Ammon's horn (tissue), 1 donor: ENCODE measurements at regions not wholly inside any gene's neighbourhood (a gene's known extent, or its start where the extent isn't known, plus 50 kb on each side); places are given as distances from the start of the nearest gene placed in this dataset.

Experiments
- DNase-seq: peaks from one replicate; pipeline ENCODE4 v3.0.0-alpha.2; 2016; ENCODE audit warnings: low spot score

DNA sequence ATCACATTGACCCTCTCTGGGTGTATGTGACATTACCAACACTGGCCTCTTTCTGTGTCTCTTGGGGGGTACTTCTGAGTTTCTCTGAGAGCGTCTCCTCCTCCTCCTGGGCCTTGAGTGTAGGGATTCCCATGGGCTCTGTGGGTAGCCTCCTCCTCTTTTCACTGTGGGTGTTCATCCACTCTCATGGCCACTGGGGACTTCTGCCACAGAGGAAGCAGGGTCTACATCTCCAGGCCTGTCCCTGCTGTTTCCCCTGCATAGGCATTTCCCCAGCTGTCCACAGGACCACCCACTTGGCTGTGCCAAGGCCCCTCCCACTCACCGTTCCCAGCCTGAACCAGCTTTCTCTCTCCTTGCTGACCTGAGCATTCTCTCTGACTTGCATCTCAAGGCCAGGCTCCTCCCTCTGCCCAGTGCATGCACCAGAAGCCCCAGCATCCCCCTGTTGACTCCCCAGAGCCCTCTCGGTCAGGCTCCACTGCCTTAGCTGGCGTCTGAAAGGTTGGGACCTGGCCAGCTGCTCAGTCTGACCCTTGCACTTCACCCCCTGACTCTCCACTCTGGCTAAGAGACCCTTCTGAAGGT is 487.6 kb downstream of the GLRX3 start:
- no peak for DNase-seq

DNA sequence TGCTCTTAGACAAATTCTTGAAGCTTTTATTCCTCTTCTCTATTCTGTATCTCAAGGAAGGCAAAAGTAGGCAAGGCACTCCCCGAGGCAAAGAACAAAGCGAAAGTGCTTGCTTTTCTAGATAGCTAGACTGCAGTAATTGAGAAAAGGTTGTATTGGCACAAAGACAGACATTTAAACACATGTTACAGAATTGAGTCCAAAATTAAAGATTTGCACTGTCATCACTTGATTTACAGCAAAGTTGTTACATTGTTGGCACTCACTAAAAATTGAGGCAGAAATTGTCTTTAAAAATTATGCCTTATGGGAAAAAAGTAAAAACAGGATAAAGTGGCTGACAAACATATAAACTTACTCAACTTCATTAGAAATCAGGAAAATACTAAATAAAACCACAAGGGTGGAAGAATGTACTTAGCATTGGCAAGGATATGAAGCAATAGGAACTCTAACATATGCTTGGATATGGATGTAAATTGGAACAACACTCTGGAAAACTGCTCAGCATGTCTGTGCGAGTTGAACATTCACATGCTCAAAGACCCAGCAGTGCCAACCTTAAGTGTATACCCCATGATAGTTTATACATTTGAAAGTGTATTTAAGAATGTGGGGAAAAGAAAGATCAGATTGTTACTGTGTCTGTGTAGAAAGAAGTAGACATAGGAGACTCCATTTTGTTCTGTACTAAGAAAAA is 491.3 kb downstream of the GLRX3 start:
- DNase-seq, result no peak

DNA sequence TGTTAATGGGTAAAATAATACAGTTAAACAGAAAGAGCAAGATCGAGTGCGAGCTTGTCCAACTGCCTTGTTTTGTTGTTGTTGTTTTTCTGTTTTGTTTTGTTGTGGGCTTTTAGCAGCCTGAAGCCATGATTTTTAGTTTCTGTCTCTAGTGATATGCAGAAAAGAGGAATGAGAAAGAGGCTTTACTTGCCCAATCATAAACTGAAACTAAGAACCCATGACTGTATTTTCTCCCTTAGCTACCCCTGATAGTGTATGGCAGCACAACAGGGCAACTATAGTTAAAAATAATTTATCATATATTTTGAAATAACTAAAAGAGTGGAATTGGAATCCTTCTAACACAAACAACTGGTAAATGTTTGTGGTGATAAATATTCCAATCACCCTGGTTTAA is 493.9 kb downstream of the GLRX3 start:
- no peak for DNase-seq

GRCh38 chr10:130631142-130632096 is 495.2 kb downstream of the GLRX3 start:
- no peak for DNase-seq

DNA sequence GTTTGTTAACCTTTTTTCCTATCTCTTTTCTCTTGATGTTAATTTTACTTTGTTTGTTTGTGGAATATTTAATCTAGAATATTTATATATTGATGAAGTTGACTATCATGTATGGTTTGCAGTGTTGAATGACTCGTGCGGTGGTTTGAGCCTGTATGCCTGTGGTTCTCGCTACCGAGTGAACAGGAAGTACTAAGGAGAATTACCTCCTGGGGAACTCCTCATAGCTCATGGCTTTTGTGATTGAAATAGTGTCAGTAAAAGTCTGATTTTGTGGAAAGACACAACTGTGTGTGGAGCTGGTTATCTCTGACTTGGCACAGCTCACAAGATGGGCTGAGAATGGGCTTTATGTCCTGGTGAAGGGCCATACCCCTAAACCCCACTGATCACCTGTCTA is 498.6 kb downstream of the GLRX3 start:
- no peak for DNase-seq

GRCh38 chr10:130635528-130635927 is 499.3 kb downstream of the GLRX3 start:
- DNase-seq, result no peak

GRCh38 chr10:130636313-130636930 is 500.2 kb downstream of the GLRX3 start:
- DNase-seq, result no peak

GRCh38 chr10:130637089-130637676 is 501.0 kb downstream of the GLRX3 start:
- no peak for DNase-seq

DNA sequence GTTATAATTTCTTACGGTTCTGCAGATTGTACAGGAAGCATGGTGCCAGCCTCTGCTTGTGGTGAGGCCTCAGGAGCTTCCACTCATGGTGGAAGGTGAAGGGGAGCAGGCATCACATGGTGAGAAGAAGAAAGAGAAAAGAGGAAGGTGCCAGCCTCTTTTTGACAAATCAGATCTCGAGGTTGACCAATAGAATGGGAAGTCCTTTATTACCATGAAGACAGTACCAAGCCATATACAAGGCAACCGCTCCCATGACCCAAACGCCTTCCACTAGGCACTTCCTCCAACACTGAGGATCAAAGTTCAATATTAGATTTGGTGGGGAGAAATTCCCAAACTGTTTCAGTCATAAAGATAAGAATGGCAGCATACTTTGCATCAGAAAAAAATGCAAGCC is 502.8 kb downstream of the GLRX3 start:
- no peak for DNase-seq

DNA sequence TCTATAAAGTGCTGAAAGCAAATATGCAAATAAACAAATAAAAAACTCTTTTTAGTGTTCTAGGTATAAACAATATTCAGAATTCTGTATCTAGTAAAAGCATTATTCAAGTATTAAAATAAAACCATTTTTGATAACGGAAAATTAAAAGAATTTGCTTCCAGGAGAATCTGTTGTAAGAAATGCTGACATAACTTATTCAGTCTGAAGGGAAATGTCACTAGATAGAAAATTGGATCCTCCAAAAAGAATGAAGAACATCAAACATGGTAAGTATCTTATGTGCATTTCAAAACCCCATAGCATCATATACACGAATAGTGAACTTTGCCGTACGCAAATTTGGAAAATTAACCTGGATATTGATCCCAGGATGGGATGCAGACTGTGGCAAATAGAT is 506.7 kb downstream of the GLRX3 start:
- no peak for DNase-seq

- DNase-seq, result no peak
Observed at GRCh38 chr10:130647341-130647740, 511.1 kb downstream of the GLRX3 start.

GRCh38 chr10:130648807-130649206 is 512.6 kb downstream of the GLRX3 start:
- no peak for DNase-seq

- no peak for DNase-seq
Observed at GRCh38 chr10:130652544-130652943, 516.4 kb downstream of the GLRX3 start.

GRCh38 chr10:130652964-130653578 is 516.9 kb downstream of the GLRX3 start:
- no peak for DNase-seq

DNA sequence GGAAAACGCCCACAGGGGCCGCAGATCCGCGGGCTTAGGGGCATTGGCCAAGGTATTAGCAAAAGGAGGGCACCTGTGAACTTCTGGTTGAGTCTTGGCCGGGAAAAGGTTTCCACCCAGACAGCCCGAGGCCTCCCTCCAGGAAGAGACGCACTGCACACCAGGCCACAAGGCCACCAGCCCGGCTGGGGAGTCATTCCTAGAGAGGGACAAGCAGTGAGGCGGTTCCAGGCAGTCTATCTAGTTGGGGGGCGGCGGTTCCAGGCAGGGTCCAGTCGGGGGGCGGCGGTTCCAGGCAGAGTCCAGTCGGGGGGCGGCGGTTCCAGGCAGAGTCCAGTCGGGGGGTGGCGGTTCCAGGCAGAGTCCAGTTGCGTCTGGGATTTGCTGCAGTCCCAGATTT is 518.5 kb downstream of the GLRX3 start:
- no peak for DNase-seq

DNA sequence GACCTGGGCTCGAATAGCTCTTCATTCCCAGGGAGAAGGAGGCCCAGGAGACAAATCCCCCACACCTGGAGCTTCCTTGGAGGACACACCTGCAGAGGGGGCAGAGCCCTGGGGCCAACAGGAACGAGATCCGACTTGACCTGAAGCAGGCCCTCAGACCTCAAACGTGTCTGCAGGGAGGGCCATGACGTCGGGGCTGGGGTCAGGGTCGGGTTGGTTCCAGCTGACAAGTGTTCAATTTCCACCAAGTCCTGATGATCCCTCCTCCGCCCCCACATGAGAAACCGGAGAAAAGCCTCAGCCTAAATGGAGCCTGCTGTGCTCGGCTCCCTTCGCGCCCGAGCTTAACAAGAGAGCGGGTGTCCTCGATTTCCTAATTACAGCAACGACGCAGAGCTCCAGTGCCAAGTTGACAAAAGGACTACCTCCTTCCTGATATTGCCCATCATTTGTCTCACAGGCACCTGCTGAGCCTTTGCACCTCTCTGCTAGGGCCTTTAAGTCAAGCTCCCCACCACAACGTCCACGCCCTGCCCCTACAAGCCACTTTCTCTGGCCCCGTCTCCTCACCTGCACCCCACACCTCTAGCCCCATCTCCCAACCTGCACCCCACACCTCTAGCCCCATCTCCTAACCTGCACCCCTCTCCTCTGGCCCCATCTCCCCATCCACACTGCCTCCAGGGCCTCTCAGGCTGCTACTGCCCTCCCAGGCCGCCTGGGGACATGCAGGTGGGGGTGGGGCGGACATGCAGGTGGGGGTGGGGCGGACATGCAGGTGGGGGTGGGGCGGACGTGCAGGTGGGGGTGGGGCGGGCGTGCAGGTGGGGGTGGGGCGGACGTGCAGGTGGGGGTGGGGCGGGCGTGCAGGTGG is 519.4 kb downstream of the GLRX3 start:
- no peak for DNase-seq

DNA sequence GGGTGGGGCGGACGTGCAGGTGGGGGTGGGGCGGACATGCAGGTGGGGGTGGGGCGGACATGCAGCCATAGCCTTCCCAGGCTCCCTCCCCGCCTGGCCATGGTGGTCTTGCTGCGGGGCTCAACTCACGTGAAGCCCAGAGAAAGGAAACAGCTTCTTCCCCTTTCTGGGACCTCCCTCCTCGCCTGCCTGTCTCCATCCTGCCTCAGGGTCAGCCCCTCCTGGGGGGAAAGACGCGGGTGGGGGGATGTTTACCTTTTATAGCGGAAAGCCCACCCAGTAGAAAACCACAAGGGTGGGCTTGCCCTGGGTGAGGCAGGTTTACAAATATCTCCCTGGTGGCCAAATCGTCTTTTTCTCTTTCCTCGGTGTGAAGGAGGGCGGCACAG is 520.0 kb downstream of the GLRX3 start:
- DNase-seq, result no peak

- DNase-seq, result no peak
Observed at GRCh38 chr10:130656582-130657133, 520.5 kb downstream of the GLRX3 start.

GRCh38 chr10:130658687-130659290 is 522.6 kb downstream of the GLRX3 start:
- DNase-seq, result no peak

- DNase-seq, result no peak
Observed at GRCh38 chr10:130659528-130659927, 523.3 kb downstream of the GLRX3 start.
